ENCODE measurements at regions not wholly inside any gene's neighbourhood (a gene's known extent, or its start where the extent isn't known, plus 50 kb on each side); places are given as distances from the start of the nearest gene placed in this dataset.

DNA sequence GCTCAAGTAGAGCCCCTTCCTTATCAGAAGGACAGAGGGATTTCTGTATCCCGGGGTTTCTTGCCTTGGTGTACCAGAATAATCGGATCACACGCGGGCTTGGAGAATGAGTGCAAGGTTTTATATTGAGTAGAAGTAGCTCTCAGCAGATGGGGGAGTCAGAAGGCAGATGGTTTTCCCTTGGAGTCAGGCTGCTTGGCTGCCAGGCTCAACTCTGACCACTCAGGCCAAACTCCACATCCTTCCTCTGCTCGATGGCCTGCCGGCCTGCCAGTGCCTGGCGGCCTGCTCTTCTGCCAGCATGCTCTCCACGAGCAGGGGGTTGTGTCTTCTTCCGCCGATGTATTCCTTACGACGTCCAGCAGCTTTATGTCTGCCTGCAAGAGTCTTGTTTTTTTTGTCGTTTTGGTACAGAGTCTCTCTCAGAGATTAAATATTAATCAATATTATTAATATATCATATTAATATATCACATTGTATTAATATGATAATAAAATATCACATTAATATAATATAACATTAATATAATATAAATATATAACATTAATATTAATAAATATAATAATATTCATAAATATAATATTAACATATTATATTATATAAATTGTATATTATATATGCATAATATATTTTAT lies 229.2 kb upstream of the WSCD1 start:
- TF ChIP-seq, protein P1, sequence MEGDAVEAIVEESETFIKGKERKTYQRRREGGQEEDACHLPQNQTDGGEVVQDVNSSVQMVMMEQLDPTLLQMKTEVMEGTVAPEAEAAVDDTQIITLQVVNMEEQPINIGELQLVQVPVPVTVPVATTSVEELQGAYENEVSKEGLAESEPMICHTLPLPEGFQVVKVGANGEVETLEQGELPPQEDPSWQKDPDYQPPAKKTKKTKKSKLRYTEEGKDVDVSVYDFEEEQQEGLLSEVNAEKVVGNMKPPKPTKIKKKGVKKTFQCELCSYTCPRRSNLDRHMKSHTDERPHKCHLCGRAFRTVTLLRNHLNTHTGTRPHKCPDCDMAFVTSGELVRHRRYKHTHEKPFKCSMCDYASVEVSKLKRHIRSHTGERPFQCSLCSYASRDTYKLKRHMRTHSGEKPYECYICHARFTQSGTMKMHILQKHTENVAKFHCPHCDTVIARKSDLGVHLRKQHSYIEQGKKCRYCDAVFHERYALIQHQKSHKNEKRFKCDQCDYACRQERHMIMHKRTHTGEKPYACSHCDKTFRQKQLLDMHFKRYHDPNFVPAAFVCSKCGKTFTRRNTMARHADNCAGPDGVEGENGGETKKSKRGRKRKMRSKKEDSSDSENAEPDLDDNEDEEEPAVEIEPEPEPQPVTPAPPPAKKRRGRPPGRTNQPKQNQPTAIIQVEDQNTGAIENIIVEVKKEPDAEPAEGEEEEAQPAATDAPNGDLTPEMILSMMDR (IDR thresholded peaks at IDR 0.05; ENCODE audit: low read depth, low read length): no peak
- no peak for TF ChIP-seq EZH2phosphoT487 (IDR thresholded peaks at IDR 0.05; ENCODE audit: low read depth)
